ENCODE measurements at regions not wholly inside any gene's neighbourhood (a gene's known extent, or its start where the extent isn't known, plus 50 kb on each side); places are given as distances from the start of the nearest gene placed in this dataset.

DNA sequence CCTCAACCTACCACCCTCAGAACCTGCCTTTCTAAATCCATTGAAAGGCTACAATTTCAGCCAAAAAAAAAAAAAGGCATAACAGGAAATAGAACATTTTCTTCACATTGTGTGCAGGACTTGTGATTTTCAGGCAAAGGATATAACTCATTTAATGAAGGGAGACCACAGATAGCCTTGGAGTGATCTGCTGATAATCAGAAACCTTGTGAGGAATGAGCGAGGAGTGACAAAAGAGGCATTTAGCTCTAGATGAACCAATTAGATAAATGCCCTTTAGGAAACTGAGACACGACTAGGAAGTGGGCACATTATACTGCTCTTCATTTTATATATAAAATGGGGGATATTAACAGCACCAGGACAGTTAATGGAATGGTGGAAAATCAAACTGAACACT lies 216.5 kb upstream of the GRIA4 start:
- TF ChIP-seq, protein P1, sequence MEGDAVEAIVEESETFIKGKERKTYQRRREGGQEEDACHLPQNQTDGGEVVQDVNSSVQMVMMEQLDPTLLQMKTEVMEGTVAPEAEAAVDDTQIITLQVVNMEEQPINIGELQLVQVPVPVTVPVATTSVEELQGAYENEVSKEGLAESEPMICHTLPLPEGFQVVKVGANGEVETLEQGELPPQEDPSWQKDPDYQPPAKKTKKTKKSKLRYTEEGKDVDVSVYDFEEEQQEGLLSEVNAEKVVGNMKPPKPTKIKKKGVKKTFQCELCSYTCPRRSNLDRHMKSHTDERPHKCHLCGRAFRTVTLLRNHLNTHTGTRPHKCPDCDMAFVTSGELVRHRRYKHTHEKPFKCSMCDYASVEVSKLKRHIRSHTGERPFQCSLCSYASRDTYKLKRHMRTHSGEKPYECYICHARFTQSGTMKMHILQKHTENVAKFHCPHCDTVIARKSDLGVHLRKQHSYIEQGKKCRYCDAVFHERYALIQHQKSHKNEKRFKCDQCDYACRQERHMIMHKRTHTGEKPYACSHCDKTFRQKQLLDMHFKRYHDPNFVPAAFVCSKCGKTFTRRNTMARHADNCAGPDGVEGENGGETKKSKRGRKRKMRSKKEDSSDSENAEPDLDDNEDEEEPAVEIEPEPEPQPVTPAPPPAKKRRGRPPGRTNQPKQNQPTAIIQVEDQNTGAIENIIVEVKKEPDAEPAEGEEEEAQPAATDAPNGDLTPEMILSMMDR (IDR thresholded peaks at IDR 0.05; ENCODE audit: extremely low read depth, missing control alignments): no peak
- no peak for DNase-seq (ENCODE audit: low spot score)

DNA sequence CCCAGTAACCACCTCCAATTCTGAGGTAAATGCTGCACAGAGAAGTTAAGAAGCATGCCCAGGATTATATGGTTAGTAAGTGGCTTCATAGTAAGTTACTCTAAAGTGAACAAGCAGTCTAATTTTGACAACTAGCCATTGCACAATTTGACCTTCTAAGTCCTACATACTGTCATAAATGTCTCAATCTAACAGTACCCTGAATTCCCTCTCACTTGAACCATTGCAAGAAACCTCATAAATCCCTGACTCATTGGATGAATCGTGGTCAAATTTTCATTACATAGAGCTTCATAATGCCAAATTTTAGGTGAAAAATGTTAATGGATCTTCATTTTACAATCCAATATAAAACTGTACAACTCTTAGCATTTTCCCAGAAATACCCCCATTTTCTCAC lies 217.3 kb upstream of the GRIA4 start:
- no peak for DNase-seq (ENCODE audit: low spot score)
- TF ChIP-seq, protein P1 (IDR thresholded peaks at IDR 0.05; ENCODE audit: extremely low read depth, missing control alignments): no peak

DNA sequence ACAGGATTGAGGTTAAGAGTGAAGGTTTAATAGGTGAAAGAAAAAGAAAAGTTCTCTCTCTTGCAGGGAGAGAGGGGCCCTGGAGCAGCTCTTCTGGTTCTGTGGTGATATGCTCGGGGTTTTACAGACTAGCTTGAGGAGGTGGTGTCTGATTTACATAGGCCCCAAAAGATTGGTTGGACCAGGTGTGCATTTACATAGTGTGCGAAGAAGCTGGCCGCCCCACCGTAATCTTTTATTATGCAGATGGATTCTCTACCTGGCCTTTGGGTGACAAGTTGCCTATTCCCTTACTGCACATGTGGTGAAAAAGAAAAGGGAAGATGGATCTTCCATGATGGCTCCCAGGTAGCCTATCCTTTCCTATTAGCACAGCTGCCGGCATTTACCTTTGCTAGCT lies 219.9 kb upstream of the GRIA4 start:
- DNase-seq (ENCODE audit: low spot score): no peak
- TF ChIP-seq, protein P1 (IDR thresholded peaks at IDR 0.05; ENCODE audit: extremely low read depth, missing control alignments): no peak

DNA sequence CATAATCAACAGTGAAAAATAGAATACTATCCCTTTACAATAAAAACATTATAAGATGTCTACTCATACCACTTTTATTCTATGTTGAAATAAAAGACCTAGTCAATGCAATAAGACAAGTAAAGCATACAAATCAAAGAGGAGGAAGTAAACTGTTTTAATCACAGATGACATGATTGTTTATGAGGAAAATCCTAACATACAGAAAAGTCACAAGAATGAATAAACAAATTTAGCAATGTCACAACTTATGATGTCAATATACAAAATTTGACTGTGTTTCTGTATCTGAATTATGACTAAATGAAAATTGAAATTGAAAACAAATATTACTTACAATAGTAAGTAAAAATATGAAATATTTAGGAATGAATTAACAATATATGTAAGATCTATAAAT lies 221.9 kb upstream of the GRIA4 start:
- no peak for DNase-seq (ENCODE audit: low spot score)
- TF ChIP-seq, protein P1 (IDR thresholded peaks at IDR 0.05; ENCODE audit: extremely low read depth, missing control alignments): no peak

DNA sequence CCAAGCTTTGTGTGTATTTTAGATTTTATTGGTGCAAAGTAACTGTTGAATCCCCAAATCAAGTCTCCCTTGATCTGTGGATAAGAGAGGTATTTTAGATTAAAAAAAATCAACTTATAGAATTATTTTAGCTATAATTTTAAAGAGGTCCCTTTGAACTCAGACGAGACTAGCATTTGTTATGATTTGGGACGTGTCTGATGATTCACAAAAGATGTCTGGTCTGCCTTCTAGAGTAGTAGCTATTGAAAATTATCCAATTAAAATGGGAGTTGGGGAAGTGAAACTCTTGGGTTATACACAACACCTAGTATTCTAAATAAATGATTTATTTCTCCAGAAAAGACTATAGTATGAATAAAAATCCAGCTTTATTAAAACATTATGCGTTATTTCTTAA lies 227.9 kb upstream of the GRIA4 start:
- DNase-seq (ENCODE audit: low spot score): no peak
- TF ChIP-seq, protein P1 (IDR thresholded peaks at IDR 0.05; ENCODE audit: extremely low read depth, missing control alignments): no peak

DNA sequence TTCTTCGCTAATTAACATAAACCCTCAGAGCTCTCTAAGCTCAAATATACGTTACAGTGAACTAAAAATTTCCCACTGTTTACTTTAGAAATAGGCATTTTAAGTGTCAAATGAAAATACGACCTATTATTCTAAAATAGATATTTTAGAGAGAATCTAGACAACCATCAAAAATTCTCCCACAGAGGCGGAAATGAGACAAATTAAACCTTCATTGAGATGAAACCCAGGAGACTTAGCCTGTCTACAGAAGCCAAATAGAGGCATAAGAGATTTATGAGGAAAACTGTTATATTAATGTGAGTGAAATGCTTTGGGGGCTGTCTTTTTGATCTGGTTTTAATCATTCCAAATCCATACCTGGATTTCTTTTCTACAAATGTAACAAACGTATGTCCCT lies 232.0 kb upstream of the GRIA4 start:
- no peak for DNase-seq (ENCODE audit: low spot score)
- TF ChIP-seq, protein P1 (IDR thresholded peaks at IDR 0.05; ENCODE audit: extremely low read depth, missing control alignments): no peak

DNA sequence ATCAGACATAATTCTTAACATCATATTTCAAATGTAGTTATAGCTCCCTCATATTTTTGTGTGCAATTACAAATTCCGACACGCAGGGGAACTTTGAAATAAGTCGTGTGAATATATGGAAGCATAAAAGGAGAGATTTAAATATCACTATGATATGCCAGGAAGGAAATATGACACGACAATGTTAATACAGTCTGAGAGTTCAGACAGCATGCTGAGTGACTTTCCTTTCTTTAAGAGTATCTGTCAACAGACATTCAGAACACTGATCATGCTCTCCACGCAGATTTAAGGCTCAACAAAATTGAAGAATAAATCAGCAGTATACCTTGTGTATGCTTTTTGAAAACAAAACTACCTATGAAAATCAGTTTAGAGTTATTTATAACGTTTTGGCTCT lies 232.6 kb upstream of the CARD18 start:
- no peak for DNase-seq (ENCODE audit: low spot score)
- TF ChIP-seq, protein P1 (IDR thresholded peaks at IDR 0.05; ENCODE audit: extremely low read depth, missing control alignments): no peak

Data from GM20000 (cell line).